Kidney (tissue), 13 donors: ENCODE measurements at regions not wholly inside any gene's neighbourhood (a gene's known extent, or its start where the extent isn't known, plus 50 kb on each side); places are given as distances from the start of the nearest gene placed in this dataset.

Source experiments
- DNase-seq, 5 donors: peaks; one replicate each; pipeline ENCODE4 v3.0.0-alpha.2; 2013 to 2020
- FAIRE-seq: peaks from 2 replicates; lab custom pipeline; 2012; peaks lifted over from hg19 to GRCh38; lab: Jason Lieb, UNC
- H3K27ac ChIP-seq, 2 donors: one replicate each; pipeline ENCODE4 v1.7.0; 2013; ENCODE audit warnings: low read depth in 2 of 2, low read length in 2 of 2, inconsistent platforms in 1 of 2
- H3K27me3 ChIP-seq: one replicate; pipeline ENCODE4 v1.7.1; 2013; ENCODE audit warnings: low read length, inconsistent platforms; ENCODE audit not compliant: control insufficient read depth, insufficient read depth
- H3K36me3 ChIP-seq, 3 donors: one replicate each; pipeline versions ENCODE4 v1.7.0 to v1.7.1; 2013; ENCODE audit warnings: low read length in 3 of 3, control low read depth in 1 of 3, inconsistent platforms in 1 of 3; ENCODE audit not compliant: insufficient read depth in 3 of 3, control insufficient read depth in 2 of 3
- H3K4me1 ChIP-seq, 3 donors: one replicate each; pipeline versions ENCODE4 v1.7.0 to v1.7.1; 2013; ENCODE audit warnings: low read length in 3 of 3, inconsistent platforms in 1 of 3, low read depth in 1 of 3; ENCODE audit not compliant: control insufficient read depth in 2 of 3, insufficient read depth in 2 of 3
- H3K4me3 ChIP-seq, 3 donors: one replicate each; pipeline versions ENCODE4 v1.7.0 to v1.8.1; 2013; ENCODE audit warnings: low read length in 3 of 3, control low read depth in 1 of 3, inconsistent platforms in 1 of 3
- H3K9ac ChIP-seq, 3 donors: one replicate each; pipeline versions ENCODE4 v1.7.0 to v1.7.1; 2013; ENCODE audit warnings: low read length in 3 of 3, control low read depth in 1 of 3, inconsistent platforms in 1 of 3
- H3K9me3 ChIP-seq, 3 donors: one replicate each; pipeline versions ENCODE4 v1.7.0 to v1.7.1; 2013; ENCODE audit warnings: low read length in 3 of 3, control low read depth in 1 of 3, inconsistent platforms in 1 of 3; ENCODE audit not compliant: control insufficient read depth in 2 of 3, insufficient read depth in 1 of 3
- CTCF ChIP-seq: IDR thresholded peaks from 3 replicates; pipeline ENCODE4 v1.5.1; 2012; ENCODE audit warnings: mild to moderate bottlenecking, moderate library complexity, borderline replicate concordance; ENCODE audit not compliant: insufficient read depth; ENCODE audit errors: extremely low read depth
- intact Hi-C: fragments of 100-400 bp; cut with DNase I; formaldehyde crosslinking; loops from one replicate; pipeline ENCODE4 v1.11.1; 2022
- donor health status: control.
- donor health status: control.
- donor health status: control.
- donor health status: control.
- donor health status: control.
- donor health status: DM: yes; HTN: yes; CAD: no.
- donor health status: Normal renal cell carcinoma (clear cell type).

- TF ChIP-seq CTCF, result no peak
- Histone ChIP-seq H3K9me3 (no peaks in the 10 kb centered on the region), H3K4me3 (no peak overlapping the region), H3K9ac (no peak overlapping the region), H3K4me1 (peaks cover 0 to 2% (median 0%) of the 10 kb centered on the region in 3 donors), H3K27me3 (no peaks in the 10 kb centered on the region), H3K27ac (no peak overlapping the region), H3K36me3 (no peaks in the 10 kb centered on the region)
- intact Hi-C loops, result no loop called here
- FAIRE-seq, result no peak
- no peak for DNase-seq
These were observed 478.7 kb downstream of the SETD4 start for GRCh38 chr21:35581640-35582039.

DNA sequence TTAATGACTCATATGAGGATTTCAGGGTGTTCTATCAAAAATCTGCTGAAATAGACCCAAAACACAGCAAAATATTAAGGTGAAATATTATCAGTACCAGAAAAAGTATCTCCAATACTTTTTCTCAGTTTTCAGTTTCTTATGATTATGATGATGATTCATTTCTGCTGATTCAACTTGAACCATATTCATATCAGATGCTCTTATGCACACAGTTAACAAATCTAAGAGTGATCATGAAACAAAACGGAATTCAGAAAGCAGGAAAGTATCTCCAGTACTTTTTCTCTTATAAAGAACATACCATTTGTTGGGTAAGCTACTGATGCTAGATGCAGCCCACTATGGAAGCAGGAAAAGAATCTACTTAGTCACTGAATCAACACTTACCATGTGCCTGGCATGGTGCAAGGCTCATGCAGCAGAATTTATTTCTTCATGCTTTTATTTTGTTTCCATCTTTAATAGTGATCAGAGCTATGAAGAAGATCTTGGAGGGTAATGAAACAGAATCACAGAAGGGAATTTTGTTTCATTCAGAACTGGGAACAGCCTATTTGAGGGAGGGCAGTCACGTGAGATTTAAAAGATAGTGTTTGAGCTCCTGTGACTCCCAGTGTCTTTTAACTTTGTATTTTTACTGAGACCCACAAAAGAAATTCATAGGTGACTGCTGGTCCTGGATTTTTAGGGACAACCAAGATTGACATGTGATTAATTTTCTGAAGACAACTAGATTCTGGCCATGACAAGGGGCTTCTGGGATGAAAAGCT lies 480.6 kb downstream of the SETD4 start:
- H3K4me3 ChIP-seq, result no peak overlapping the region
- H3K9me3 ChIP-seq, result no peaks in the 10 kb centered on the region
- no peak overlapping the region for H3K9ac ChIP-seq
- DNase-seq, result no peak
- no peaks in the 10 kb centered on the region for H3K27me3 ChIP-seq
- intact Hi-C loops, result no loop called here
- no peak overlapping the region for H3K27ac ChIP-seq
- FAIRE-seq, result no peak
- no peak for TF ChIP-seq CTCF
- H3K36me3 ChIP-seq, result no peaks in the 10 kb centered on the region
- no peaks in the 10 kb centered on the region for H3K4me1 ChIP-seq

DNA sequence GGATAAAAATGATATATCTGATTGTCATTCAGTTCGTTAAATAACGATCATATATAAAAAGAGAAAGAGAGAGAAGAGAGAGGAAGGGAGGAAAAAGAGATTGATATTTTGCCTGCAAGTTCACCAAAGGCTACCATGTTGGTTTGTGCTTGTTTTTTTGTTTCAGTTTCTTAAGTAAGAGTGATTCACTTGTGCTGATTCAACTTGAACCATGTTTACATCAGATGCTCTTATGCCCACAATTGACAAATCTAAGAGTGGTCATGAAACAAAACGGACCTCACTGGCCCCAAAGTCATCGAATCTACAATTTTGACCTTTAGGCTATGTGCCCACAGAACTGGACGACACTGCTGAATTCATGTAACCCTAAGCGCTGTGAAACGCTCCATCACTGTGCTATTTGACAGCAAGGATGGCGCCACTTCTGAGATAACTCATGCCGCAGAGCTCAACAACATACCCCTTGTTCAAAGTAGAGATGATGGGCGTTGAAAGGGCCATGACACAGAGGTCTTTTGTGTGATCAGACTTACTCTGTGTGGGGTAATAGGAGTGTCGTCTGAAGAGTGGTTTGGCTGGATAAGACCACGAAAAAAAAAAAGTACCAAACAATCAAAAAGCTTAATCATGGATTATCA lies 481.4 kb downstream of the SETD4 start:
- Histone ChIP-seq H3K36me3 (no peaks in the 10 kb centered on the region), H3K9me3 (no peaks in the 10 kb centered on the region), H3K27me3 (no peaks in the 10 kb centered on the region), H3K9ac (no peak overlapping the region), H3K27ac (no peak overlapping the region), H3K4me3 (no peak overlapping the region), H3K4me1 (no peaks in the 10 kb centered on the region)
- intact Hi-C loops, result no loop called here
- no peak for TF ChIP-seq CTCF
- FAIRE-seq (no peak), DNase-seq (no peak)
